AG09319 (cell line): ENCODE measurements at regions not wholly inside any gene's neighbourhood (a gene's known extent, or its start where the extent isn't known, plus 50 kb on each side); places are given as distances from the start of the nearest gene placed in this dataset.

Source experiments
- DNase-seq: peaks from one replicate; pipeline ENCODE4 v3.0.0-alpha.2; 2010; ENCODE audit warnings: low read depth; ENCODE audit errors: extremely low read depth
- CTCF ChIP-seq: IDR thresholded peaks from 2 replicates; pipeline ENCODE4 v1.5.1; 2011; ENCODE audit warnings: low read depth, mild to moderate bottlenecking, inconsistent platforms, low read length, moderate library complexity

DNA sequence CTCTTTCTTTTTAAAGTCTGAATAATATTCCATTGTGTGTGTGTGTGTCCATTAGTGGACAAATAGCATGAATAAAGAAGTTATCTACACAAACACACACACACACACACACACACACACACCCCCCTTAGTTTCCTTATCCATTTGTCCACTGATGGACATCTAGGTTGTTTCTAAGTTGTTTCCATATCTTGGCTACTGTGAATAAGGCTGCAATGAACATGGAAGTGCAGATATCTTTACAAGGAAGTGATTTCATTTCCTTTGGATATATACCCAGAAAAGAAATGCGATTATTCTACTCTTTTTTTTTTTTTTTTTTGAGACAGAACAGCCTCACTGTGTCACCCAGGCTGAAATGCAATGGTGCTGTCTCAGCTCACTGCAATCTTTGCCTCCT, 113.5 kb downstream of the MBL2 start:
- DNase-seq, result no peak
- no peak for TF ChIP-seq CTCF

- TF ChIP-seq CTCF, result no peak
- no peak for DNase-seq
Measured at GRCh38 chr10:52662256-52662655, 110.3 kb downstream of the MBL2 start.

DNA sequence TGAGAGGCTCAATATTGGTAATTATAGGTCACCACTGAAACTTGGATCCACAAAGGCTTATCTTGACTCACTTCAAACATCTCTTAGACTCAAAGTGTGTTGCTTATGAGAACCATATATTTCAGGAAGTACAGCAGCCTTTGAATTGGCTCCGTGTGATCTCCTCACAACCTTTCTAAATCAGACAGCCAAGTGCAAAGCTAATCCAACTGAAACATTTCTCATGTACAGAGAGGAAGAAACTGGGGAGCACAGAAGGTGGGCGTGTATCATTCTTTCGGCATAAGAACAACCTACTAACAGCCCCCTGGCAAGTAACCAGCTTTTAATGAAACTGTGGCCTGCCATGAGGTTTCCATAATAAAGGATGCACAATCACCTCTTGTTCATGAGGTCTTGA, 109.4 kb downstream of the MBL2 start:
- TF ChIP-seq CTCF, result no peak
- DNase-seq, result no peak

DNA sequence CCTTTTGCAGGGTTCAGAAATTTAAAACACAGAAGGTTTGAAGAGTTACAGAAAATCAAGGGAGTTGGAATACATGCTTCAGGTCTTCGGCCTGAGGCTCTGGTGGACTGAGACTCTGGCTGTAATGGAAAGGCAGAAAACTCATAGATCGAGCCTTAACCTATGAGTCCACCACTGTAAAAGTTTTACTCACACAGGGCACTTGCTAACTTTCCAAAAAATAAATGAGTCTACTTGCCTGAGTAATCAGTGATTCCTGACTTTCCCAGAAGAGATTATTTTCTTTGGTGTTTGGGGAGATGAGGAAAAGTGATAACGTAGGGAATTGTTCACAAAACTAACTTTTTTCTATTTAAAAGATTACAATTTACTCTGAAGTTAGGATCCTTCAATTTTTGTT, 108.0 kb downstream of the MBL2 start:
- TF ChIP-seq CTCF, result no peak
- no peak for DNase-seq

DNA sequence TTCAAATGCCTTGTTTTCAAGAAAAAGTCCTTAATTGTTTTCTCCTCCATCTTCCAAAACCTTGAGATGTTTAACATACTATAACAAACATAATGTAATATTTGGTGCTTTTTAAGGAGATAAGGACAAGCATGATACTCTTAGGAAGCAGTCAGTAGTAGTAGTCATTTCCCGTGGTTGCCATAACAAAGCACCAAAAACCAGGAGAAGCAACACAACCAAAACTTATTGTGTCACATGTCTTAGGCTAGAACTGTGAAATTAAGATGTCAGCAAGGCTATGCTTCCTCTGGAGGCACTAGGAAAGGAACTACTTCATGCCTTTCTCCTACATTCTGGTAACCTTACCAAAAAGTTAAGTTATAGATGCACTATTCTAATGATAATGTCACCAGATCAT, 106.8 kb downstream of the MBL2 start:
- no peak for DNase-seq
- TF ChIP-seq CTCF, result no peak

DNA sequence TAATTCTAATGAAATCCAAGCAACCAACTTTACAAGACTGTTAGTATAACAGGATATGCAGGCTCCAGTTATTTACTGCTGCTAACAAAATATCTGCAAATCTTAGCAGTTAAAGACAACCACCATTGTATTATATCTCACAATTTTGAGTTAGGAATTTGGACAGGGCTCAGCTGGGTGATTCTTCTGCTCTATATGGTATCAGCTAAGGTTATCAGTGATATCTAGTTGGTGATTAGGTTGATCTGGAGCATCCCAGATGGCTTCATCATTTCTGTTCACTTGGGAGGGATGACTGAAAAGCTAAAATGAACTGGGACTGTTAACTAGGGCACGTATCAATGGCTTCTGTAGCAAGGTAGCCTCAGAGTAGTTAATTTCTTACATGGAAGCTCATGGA, 105.7 kb downstream of the MBL2 start:
- TF ChIP-seq CTCF, result no peak

GRCh38 chr10:52668024-52668423, 104.6 kb downstream of the MBL2 start:
- TF ChIP-seq CTCF, result no peak
- no peak for DNase-seq

More for the DNA sequence above, 105.7 kb downstream of the MBL2 start:
- no peak for DNase-seq
